ENCODE measurements at regions not wholly inside any gene's neighbourhood (a gene's known extent, or its start where the extent isn't known, plus 50 kb on each side); places are given as distances from the start of the nearest gene placed in this dataset.
"Not testable (repeated sequence)": the region's sequence is repeated elsewhere in the genome, so short reads cannot be mapped to it uniquely, and the experiment has no call there.

- TF ChIP-seq NFXL1 (IDR thresholded peaks at IDR 0.05; ENCODE audit: borderline replicate concordance); CTCF (IDR thresholded peaks at IDR 0.05 in 2 of 3, conservative IDR thresholded peaks at IDR 0.05 in 1 of 3; ENCODE audit: control insufficient read depth in 2 of 3, extremely low read depth in 1 of 3, insufficient read depth in 1 of 3, low read depth in 3 of 3, low read length in 3 of 3); EZH2 (IDR thresholded peaks at IDR 0.05; ENCODE audit: borderline replicate concordance, control insufficient read depth, low read depth, low read length); MAX (IDR thresholded peaks at IDR 0.05; ENCODE audit: low read depth, low read length); REST (IDR thresholded peaks at IDR 0.05; ENCODE audit: low read depth, low read length); USF2 (IDR thresholded peaks at IDR 0.05; ENCODE audit: borderline replicate concordance, low read depth, low read length); BMI1 (IDR thresholded peaks at IDR 0.05; ENCODE audit: borderline replicate concordance); POLR2AphosphoS5 (IDR thresholded peaks at IDR 0.05; ENCODE audit: low read length); CBX3 (IDR thresholded peaks at IDR 0.05; ENCODE audit: borderline replicate concordance, low read depth); BACH1 (IDR thresholded peaks at IDR 0.05; ENCODE audit: borderline replicate concordance); BCL3 (IDR thresholded peaks at IDR 0.05; ENCODE audit: borderline replicate concordance, insufficient read depth, low read depth, low read length, poor library complexity, severe bottlenecking): not testable (repeated sequence)
These were observed 443.8 kb upstream of the DEFB115 start for GRCh38 chr20:30813412-30814311.

All from GM12878 (cell line).